Left cardiac atrium (tissue), 4 donors: ENCODE measurements at regions not wholly inside any gene's neighbourhood (a gene's known extent, or its start where the extent isn't known, plus 50 kb on each side); places are given as distances from the start of the nearest gene placed in this dataset.
"Not testable (repeated sequence)": the region's sequence is repeated elsewhere in the genome, so short reads cannot be mapped to it uniquely, and the experiment has no call there.

Source experiments
- ATAC-seq, 2 donors: fragments of 200-7000 bp; cut with Tn5 transposase; one replicate each; pipeline ENCODE4 v1.9.1; 2020; ENCODE audit warnings: mild to moderate bottlenecking in 2 of 2, moderate library complexity in 2 of 2
- DNase-seq: peaks from one replicate; pipeline ENCODE4 v3.0.0-alpha.2; 2020
- intact Hi-C, 2 donors: fragments of 100-400 bp; cut with DNase I; formaldehyde crosslinking; loops; one replicate each; pipeline versions ENCODE4 v1.14.1 to v1.15.1; 2022 to 2023
- donor health status: DM: no; HTN: yes; CAD: no.
- donor health status: DM: no; HTN: yes; CAD: no; lungs with severe emphysema.
- donor health status: DM: yes; HTN: yes; CAD: no.
- donor health status: Dilated cardiomyopathy.

DNA sequence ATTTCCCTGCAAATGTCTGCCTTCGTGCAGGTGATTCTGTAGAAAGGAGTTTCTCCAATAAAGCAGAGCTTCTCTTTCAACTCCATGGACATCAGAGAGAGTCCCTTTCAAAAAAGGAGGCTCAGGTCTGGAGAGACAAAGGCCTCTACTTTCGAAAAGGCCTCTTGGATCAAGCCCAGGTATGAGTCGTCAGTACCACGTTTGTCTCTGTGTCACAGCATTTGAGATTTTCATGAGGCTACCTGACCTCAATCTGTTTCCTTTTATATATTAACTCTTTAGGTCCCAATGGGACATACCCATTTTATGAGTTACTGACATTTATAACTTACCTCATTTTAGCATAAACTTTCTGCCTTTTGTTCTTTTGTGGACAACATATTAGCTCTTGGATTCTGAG lies 290.8 kb downstream of the RPAP3 start:
- no peak for ATAC-seq
- intact Hi-C loops: no loop called here

DNA sequence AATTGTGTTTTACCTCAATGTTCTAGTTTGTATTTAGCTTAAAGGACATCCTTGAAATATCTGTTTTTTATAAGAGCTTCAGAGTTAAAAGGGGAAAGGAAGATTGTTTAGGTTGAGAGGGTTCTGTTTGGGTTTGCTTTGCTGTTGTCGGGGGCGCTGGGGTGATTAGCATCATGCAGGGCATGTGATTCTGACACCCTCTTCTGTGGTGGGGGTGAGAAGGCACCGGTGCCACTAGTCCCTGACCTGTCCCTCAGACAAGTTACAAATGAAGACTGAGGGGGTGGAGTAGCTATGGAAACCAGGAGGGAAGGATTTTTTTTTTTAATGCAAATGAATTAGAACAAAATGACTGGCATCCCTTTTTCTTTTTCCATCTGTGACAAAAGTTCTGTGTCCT lies 291.3 kb downstream of the RPAP3 start:
- intact Hi-C loops: no loop called here
- ATAC-seq (no peak), DNase-seq (no peak)

More for the DNA sequence above, 290.8 kb downstream of the RPAP3 start:
- DNase-seq: no peak

DNA sequence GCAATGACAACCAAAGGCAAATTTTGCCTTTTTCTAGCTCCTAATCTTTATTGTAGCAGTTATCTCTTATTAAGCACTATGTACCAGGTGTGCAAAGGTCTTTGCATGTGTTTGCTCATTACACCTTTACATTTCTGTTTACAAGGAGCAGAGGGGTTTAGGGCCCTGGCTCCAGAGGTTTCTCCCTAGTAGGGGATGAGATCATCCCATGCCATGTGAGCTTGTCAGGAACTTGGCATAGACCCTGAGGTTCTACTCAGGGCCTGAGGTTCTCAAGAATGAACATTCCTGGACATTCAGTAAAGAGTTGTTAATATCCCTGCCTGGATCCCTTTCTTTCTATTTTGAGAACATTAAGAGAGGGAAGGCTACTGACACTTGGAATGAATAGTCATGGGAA lies 292.0 kb downstream of the RPAP3 start:
- intact Hi-C loops: no loop called here
- DNase-seq: no peak
- peak in 1 of 2 donors; percentile 51 for ATAC-seq

DNA sequence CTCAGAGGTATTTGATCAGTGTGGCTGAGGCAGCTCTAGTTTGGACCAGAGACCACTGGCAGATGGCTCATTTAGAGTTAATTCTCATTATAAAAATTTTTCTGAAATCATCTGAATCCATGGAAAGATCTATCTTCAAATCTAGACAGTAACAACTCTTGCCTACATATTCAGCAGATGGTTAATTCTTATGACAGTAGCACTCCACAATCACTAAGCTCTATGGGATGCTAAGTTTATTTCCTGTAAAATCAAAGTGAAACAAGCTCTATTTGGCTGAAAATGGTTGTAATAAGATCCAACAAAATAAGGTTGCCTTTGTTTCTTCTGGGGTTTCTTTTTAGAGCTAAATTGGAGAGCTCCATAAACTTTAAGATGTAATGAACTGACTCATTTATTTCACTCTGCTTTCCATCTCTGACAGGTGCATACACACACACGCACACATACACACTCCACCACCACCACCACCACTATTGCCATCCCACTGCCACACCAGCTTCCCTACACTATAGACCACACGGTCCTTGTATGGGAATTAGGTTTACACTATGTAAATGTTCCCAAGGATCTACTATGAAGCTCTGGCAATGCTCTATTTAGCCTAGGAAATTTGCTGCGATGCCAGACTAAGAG lies 293.1 kb downstream of the RPAP3 start:
- intact Hi-C loops: no loop called here
- no peak for ATAC-seq

DNA sequence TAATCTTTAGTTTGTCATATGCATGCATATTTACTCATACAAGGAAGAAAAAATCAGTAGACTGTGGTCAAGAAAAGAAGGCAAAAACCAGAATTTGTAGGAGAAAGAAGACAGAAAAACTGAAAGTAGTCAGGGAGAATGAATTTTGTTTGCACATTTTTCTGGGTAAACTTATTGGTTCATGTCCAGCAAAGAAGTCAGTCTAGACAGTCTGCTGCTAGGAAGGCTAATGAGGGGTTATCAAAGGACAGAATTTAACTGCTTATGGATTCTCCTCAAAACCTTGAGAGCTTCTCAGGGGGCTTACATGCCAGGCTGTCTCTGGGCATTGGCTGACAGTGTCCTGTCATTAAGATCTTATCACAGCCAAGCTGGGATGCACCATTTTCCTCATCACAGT lies 293.9 kb downstream of the RPAP3 start:
- DNase-seq (no peak), ATAC-seq (no peak)
- intact Hi-C loops: no loop called here

More for the DNA sequence above, 293.1 kb downstream of the RPAP3 start:
- DNase-seq: no peak

DNA sequence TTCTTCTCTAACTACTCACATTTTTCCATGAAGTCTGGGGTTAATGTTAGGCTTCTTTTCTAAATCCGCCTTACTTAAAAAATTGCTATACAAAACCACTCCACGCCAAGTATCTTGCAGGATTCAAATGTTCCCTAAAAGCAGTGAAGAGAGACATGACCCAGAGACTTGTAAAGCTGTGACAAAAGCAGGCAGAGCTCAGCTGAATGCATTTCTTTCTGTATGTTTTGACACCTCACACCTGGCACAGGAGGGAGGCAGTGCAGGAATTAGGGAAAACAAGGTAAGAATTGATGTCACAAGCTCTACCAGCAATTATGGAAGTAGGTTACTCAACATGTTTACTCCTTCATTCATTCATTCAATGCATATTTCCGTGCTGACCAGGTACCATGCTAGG lies 295.0 kb downstream of the RPAP3 start:
- intact Hi-C loops: no loop called here
- ATAC-seq (no peak), DNase-seq (no peak)

DNA sequence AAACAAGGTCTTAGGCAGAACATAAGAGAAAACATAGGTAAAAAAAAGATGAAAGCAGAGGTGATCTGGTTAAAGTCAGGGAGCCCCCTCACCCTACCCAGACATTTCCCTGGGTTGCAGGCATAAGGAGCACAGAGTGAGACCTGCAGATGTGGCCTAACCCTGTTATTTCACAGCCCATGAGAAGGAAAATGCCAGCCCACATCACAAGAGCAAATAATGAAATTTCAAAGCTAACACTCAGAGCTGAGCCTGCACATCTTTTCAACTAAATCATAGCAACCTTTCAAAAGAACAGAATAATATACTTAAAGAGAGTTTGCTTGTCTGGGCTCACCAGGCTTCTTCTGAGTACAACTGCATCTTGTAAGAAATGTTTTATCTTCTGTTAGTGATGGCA lies 295.4 kb downstream of the RPAP3 start:
- DNase-seq (no peak), ATAC-seq (no peak)
- intact Hi-C loops: no loop called here

DNA sequence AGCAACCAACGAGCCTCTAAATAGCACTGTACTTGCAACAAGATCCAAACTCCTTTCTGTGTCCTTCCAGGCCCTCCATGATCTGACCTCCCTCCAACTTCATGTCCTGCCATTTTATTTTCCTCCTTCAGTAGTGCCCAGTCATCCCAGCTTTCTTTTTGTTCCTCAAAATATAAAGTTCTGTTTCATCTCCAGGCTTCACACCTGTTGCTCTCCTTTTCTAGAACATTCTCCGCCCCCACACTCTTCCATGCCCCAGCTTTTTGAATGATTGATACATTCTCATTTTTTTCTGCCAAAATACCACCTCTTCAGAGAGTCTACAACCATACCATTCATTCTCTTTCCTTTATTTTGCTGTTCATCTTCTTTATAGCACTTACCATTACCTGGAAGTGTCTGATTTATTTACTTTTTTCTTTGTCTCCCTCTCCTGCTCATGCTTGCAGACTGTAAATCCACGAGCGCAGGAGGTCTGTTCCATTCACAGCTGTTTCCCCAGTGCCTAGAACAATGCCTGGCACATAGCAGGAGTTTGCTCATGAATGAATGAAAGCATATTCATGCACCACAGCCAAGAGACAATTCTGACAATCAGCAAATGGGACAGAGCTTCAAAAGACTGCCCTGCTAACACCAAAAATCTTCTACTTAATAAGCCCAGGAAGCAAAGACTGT lies 296.4 kb downstream of the RPAP3 start:
- DNase-seq: no peak
- no peak for ATAC-seq
- intact Hi-C loops: no loop called here

DNA sequence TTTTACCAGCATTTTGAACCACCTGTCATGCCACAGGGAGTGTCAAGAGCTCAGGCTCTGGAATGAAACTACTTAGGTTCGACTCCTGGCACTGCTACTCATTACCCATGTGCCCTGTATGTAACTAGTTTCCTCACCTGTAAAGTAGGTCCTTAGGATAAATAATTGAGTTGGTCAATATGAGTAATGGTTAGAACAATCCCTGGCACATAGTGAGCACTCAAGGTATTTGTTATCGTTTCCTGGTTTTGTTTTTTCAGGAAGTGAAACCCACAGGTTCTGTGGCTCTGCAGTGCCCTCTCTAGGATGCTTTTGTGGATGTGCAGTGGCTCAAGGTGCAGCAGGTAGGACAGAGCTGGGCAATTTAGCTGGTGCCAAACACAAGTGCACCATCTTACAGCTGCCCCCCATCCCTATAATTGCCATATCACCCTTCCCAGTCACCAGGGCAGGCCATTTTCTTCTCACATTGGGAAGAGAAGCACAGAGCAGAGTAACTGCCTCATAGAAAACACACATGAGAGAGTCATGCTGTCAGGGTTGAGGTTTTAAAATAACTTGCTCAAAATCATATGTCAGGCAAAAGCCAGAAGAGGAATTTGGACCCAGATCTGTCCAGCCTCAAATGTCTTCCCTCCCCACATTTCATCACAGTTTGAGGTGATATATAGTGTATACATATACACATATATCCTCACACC lies 297.5 kb downstream of the RPAP3 start:
- ATAC-seq: peak; percentile 19 to 30

DNA sequence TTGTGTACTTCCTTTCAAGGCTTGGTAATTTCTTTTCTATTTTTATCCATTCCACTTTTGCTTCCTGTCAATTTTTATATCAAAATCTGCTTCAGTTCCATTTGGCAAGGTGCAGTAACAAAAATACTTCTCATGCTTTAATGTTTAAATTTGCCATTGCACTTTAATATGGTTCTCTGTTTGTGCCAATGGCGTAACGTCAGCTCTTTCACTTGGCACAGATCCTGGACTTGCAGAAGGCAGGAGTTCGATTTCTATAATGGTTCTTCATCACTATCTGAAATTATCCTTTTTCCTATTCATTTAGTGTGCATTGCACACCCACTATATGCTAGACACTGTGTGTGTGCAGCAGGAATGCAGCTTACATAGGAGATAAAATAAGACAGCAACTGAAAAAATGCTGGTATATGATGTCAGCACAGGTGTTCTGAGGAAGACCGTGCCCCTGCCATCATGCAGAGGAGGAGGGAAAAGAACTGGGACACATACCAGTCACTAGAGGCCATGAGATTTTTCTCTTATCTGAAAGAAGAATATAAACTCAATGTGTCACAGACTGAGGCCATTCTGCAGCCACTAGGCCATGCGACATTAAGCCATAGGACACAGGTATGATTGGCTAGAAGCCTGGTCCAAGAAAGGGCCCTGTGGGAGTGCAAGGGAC lies 298.2 kb downstream of the RPAP3 start:
- ATAC-seq: no peak
- intact Hi-C loops: no loop called here
- no peak for DNase-seq

More for the DNA sequence above, 297.5 kb downstream of the RPAP3 start:
- no peak for DNase-seq
- intact Hi-C loops: no loop called here

DNA sequence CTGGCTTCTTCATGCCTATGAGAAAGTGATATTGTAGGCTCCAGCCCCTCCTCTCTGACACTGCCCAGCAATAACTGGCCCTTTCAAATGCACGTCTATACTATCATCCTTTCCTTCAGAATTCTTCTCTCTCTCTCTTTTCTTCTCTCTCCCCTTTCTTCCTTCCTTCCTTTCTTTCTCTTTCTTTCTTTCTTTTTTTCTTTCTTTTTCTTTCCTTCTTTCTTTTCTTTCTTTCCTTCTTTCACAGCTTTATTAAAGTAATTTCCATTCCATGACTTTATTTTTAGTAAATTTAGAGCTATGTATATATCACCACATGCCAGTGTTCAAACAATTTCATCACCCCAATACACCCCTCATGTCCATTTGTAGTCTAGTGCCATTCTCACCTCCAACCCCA lies 302.1 kb downstream of the RPAP3 start:
- ATAC-seq (no peak), DNase-seq (no peak)
- intact Hi-C loops: no loop called here

DNA sequence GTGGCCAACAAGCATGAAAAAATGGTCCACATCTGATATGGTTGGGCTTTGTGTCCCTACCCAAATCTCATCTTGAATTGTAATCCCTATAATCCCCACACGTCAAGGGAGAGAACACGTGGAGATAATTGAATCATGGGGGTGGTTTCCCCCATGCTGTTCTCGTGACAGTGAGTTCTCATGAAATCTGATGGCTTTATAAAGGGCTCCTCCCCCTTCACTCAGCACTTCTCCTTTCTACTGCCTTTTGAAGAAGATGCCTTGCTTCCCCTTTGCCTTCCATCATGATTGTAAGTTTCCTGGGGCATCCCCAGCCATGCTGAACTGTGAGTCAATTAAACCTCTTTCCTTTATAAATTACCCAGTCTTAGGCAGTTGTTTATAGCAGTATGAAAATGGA lies 304.6 kb downstream of the RPAP3 start:
- DNase-seq, ATAC-seq, intact Hi-C loops: not testable (repeated sequence)

DNA sequence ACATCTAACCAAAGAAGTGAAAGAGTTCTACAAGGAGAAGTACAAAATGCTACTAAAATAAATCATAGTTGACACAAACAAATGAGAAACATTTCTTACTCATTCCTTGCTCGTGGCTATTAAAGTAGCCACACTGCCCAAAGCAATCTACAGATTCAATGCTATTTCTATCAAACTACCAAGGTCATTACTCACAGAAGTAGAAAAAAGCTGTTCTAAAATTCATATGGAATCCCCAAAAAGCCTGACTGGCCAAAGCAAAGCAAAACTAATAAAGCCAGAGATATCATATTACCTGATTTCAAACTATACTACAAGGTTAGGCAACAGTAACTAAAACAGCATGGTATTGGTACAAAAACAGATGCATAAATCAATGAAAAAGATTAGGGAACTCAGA lies 305.6 kb downstream of the RPAP3 start:
- DNase-seq: no peak
- intact Hi-C loops: no loop called here
- no peak for ATAC-seq

DNA sequence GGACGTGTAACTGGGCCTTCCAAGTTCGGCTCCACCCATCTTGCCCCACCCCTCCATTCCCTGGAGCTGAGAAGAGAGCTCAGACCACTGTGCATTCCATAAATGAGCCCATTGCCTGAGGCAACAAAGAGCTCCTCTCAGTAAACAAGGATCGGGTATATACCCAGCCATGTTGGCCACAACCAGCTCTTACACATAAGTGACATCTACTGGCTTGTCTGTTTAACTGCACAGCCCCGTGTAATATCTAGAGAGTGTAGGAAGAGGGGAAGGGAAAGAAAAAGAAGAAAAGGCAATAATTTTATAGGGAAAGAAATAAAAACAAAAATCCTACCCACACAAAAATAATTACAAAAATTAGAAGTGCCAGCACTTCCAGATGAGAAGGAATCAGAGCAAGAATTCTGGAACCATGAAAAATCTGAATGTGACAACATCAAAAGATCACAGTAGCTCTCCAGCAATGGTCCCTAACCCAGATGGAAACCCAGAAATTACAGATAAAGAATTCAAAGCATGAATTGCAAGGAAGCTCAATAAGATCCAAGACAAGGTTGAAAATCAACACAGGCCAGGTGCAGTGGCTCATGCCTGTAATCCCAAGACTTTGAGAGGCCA lies 308.1 kb downstream of the RPAP3 start:
- ATAC-seq: peak; percentile 68 to 78
- no peak for DNase-seq

DNA sequence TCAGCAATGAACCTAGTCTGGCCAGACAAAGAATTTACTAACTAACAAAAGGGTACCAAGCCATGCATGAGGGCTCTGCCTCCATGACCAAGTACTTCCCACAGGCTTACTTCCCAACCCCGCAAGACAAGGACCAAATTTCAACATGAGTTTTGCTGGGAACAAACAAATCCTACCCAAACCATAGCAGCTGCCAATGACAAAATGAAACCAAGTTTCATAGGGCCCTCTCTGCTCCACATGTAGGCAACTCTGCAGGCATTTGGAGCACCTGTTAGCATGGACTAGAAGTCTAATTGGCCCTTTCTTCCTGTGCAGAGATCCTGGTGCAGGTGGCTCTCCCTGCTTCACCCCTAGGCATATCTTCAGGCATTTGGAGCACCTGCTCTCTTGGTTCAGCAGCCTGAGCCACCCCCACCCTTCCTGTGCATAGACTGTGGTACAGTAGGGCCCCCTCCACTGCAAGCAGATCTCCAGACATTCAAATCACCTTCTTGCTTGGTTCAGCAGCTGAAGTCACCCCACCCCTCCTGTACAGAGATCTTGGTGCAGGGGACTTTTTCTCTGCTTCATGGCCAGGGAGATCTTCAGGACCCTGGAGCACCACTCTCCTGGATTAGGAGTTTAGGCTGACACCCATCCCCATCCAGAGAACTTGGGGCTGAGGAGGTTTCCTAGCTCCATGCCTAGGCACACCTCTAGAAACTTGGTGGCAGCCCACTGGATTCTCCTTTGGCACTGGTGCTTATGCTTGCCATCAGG lies 308.7 kb downstream of the RPAP3 start:
- no peak for DNase-seq
- intact Hi-C loops: loop anchor here in 1 of 2 donors (1.0 to 5.0 kb wide), 2 partner anchors 315 to 365 kb away; no protein-coding TSS in a partner anchor
- ATAC-seq: no peak

More for the DNA sequence above, 308.1 kb downstream of the RPAP3 start:
- intact Hi-C loops: loop anchor here in 1 of 2 donors (1.0 to 5.0 kb wide), 2 partner anchors 315 to 365 kb away; no protein-coding TSS in a partner anchor

DNA sequence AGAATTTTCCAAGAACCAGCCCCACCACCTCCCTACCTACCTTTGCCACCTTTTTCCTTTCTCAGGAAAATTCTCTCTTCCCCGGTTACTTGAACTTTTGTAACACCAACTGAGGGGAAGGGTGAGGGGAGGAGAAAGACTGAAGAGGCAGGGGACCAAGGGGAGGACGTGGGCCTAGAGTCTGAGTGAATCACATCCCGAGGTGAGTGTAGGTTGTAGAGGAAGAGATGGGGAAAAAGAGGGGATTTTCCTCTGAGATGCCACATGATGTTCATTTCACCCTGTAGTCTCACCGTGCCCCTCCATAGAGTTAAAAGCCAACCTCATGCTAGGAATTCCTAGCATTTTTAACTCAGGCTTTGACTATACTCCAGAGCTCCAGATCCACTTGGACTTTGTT lies 311.8 kb downstream of the RPAP3 start:
- DNase-seq (no peak), ATAC-seq (no peak)
- intact Hi-C loops: loop anchor here in 1 of 2 donors (5.0 kb wide), 1 partner anchor 362 kb away; no protein-coding TSS in a partner anchor

DNA sequence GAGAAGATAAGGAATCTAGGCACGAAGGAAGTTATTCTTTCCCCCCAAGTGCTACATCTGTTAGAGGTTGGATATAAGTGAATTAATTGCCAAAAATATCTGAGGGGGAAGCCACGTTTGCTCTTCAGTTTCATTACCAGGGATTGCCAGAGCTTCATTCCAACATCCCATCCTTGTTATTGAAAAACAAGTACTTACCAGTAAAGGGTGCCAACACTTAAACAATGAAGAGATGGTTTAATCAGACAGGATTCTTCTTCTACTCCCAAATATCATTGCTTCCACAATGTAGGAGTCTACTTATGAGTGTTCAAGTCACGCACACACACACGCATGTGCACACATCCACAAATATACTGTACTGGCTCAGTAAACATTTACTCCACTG lies 312.4 kb downstream of the RPAP3 start:
- ATAC-seq: no peak
- intact Hi-C loops: loop anchor here in 1 of 2 donors (5.0 kb wide), 1 partner anchor 361 kb away; no protein-coding TSS in a partner anchor

DNA sequence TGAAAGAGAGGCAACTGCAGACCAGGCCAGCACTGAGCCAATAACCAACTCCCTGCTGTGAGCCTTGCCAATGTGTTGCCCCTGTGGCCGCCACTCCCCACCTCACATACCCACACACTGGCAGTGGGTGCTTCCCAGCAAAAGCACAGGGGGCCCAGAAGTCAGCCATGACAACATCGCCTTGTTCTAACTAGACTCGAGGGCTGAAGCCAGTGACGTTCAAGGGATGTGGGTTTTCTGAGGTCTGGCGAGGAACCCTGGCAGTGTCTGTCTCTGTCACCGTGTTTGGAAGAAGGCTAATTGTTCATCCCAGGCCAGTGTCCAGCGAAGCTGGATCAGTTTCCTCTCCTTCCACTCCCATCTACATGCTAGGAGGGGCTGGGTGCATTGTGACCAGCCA lies 311.8 kb upstream of the AMIGO2 start:
- intact Hi-C loops: loop anchor here in 1 of 2 donors (5.0 kb wide), 1 partner anchor 359 kb away; no protein-coding TSS in a partner anchor
- no peak for DNase-seq
- ATAC-seq: peak in 1 of 2 donors; percentile 30

More for the DNA sequence above, 312.4 kb downstream of the RPAP3 start:
- DNase-seq: no peak
